Spleen (tissue), 11 donors: ENCODE measurements at regions not wholly inside any gene's neighbourhood (a gene's known extent, or its start where the extent isn't known, plus 50 kb on each side); places are given as distances from the start of the nearest gene placed in this dataset.

Experiments
- DNase-seq: peaks from one replicate; pipeline ENCODE4 v3.0.0-alpha.2; 2020
- H3K27ac ChIP-seq, 8 donors: fragments of 200-600 bp; sonication (generic) in 7 of 8; 1 replicate in 4 of 8; 2 replicates in 4 of 8; pipeline versions ENCODE4 v1.5.0 to v1.8.0; 2016 to 2021; ENCODE audit warnings: inconsistent platforms in 4 of 8, mild to moderate bottlenecking in 4 of 8, moderate library complexity in 1 of 8
- H3K27me3 ChIP-seq, 7 donors: fragments of 200-600 bp; sonication (generic) in 6 of 7; replicated peaks in 1 of 7; 1 replicate in 4 of 7; 2 replicates in 3 of 7; pipeline versions ENCODE4 v1.5.0 to v1.8.0; 2016 to 2021; ENCODE audit warnings: inconsistent platforms in 3 of 7, mild to moderate bottlenecking in 1 of 7
- H3K36me3 ChIP-seq, 6 donors: fragments of 200-600 bp; sonication (generic) in 5 of 6; 1 replicate in 4 of 6; 2 replicates in 2 of 6; pipeline versions ENCODE4 v1.5.0 to v1.8.0; 2016 to 2021; ENCODE audit warnings: inconsistent platforms in 2 of 6
- H3K4me1 ChIP-seq, 6 donors: fragments of 200-600 bp; sonication (generic) in 5 of 6; 1 replicate in 3 of 6; 2 replicates in 3 of 6; pipeline versions ENCODE4 v1.5.0 to v1.8.0; 2016 to 2021; ENCODE audit warnings: inconsistent platforms in 3 of 6
- H3K4me3 ChIP-seq, 8 donors: fragments of 200-600 bp; sonication (generic) in 7 of 8; 1 replicate in 4 of 8; 2 replicates in 4 of 8; pipeline versions ENCODE4 v1.5.0 to v1.8.0; 2016 to 2021; ENCODE audit warnings: inconsistent platforms in 4 of 8, mild to moderate bottlenecking in 4 of 8, moderate library complexity in 2 of 8
- H3K9me3 ChIP-seq, 8 donors: fragments of 200-600 bp; sonication (generic) in 7 of 8; 1 replicate in 4 of 8; 2 replicates in 4 of 8; pipeline versions ENCODE4 v1.5.0 to v1.8.0; 2016 to 2021; ENCODE audit warnings: inconsistent platforms in 4 of 8
- CTCF ChIP-seq, 11 experiments: fragments of 200-600 bp in 7 of 11; fragments of 450-650 bp in 4 of 11; sonication (generic) in 4 of 11; IDR thresholded peaks in 8 of 11; conservative IDR thresholded peaks in 3 of 11; 1 replicate in 7 of 11; 2 replicates in 4 of 11; pipeline versions ENCODE4 v1.4.0 to v1.8.0; 2016 to 2021; ENCODE audit warnings: antibody characterized with exemption in 11 of 11, inconsistent platforms in 4 of 11, mild to moderate bottlenecking in 1 of 11
- POLR2A ChIP-seq, 3 donors: fragments of 450-650 bp; IDR thresholded peaks; one replicate each; pipeline ENCODE4 v1.5.1; 2017; ENCODE audit warnings: antibody characterized with exemption in 3 of 3, mild to moderate bottlenecking in 1 of 3
- POLR2AphosphoS5 ChIP-seq, 3 donors: sonication (generic); formaldehyde crosslinking; IDR thresholded peaks; one replicate each; pipeline ENCODE4 v1.5.1; 2017; ENCODE audit warnings: antibody characterized with exemption in 3 of 3
- WGBS, 5 donors: extraction: QIAGEN DNeasy Blood & Tissue Kit in 3 of 5; methylation state at CpG; one replicate each; pipeline versions ENCODE4 v1.1.5 to v1.1.7; 2013 to 2018; 5-methylcytosine and 5-hydroxymethylcytosine counted together
- intact Hi-C: fragments of 100-400 bp; cut with DNase I; formaldehyde crosslinking; loops from one replicate; pipeline ENCODE4 v1.15.0; 2023; ENCODE audit warnings: low total_unique reads
- donor health status: healthy with polysubstance abuse.
- donor health status: DM: no; HTN: no; CAD: no; lungs with moderate emphysema.
- donor health status: DM: no; HTN: no; CAD: no.
- donor health status: Bipolar disorder and iron deficiency.
- donor health status: healthy.
- donor health status: DM: no; HTN: no; CAD: no.
- donor health status: DM: yes; HTN: yes; CAD: no.

- 77 to 92% (median 92%) methylated on average over 3 of the region's 3 CpGs for WGBS, 5 donors
- DNase-seq, result no peak
- peaks cover 0 to 9% (median 0%) of the 10 kb centered on the region in 8 donors for H3K9me3 ChIP-seq
- peaks cover 0 to 6% (median 0%) of the 10 kb centered on the region in 7 donors for H3K27me3 ChIP-seq
- intact Hi-C loops, result no loop called here
- H3K4me3 ChIP-seq, result no peak overlapping the region
- H3K27ac ChIP-seq, result no peak overlapping the region
- no peaks in the 10 kb centered on the region for H3K4me1 ChIP-seq
- no peaks in the 10 kb centered on the region for H3K36me3 ChIP-seq
- TF ChIP-seq POLR2A (IDR thresholded peaks at IDR 0.05), result no peak
Measured at GRCh38 chr20:22352019-22352418, 232.4 kb downstream of the FOXA2 start.

- Histone ChIP-seq H3K27me3 (peaks cover 0 to 6% (median 0%) of the 10 kb centered on the region in 7 donors), H3K4me1 (peaks cover 0 to 5% (median 0%) of the 10 kb centered on the region in 6 donors), H3K9me3 (peaks cover 0 to 9% (median 0%) of the 10 kb centered on the region in 8 donors), H3K4me3 (no peak overlapping the region), H3K27ac (no peak overlapping the region), H3K36me3 (no peaks in the 10 kb centered on the region)
- DNase-seq, result no peak
- intact Hi-C loops, result no loop called here
- TF ChIP-seq POLR2A (IDR thresholded peaks at IDR 0.05) (no peak), POLR2AphosphoS5 (IDR thresholded peaks at IDR 0.05) (no peak)
- WGBS, 5 donors, result 81 to 95% (median 88%) methylated on average over 4 of the region's 4 CpGs
Measured at GRCh38 chr20:22350624-22351023, 233.7 kb downstream of the FOXA2 start.

DNA sequence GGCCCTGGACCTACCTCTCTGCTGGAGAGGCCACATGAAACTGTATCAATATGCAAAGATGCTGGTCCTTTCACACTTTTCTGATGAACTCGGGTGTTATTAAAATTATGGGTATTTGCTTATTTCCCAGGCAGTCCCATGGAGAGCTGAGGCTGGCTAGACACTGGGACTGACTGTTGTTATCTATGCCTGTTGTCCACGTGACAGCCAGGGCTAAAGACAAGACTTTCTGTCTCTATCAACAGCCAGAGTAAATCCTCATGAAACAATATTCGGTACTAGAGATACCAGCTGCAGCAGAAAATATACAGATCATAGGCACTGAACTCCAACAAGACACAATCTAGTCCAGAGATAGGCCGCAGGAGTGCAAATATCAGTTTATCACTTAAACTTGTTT is 236.4 kb downstream of the FOXA2 start:
- intact Hi-C loops, result no loop called here
- 75 to 88% (median 83%) methylated on average over 4 of the region's 4 CpGs for WGBS, 5 donors

DNA sequence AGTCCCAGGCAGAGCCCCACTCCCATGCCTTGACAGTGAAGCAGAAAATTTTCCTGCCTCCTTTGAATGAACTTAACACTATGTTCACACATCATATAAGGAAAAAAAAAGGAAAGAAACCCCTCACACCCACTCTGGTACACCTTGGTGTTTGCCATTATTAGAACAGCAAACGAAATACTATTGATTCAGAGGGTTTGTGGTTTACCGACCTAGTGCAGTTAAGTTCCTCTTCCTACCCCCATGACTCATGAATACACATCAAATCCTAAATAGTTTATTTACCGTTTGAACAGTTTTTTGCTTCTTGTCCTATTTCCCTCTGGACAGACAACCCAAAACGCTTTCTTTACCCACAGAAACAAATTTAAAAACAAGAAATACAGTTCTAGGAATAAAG is 237.7 kb downstream of the FOXA2 start:
- WGBS, 5 donors, result 17 to 26% (median 20%) methylated on average over 4 of the region's 4 CpGs
- H3K4me3 ChIP-seq, result no peak overlapping the region
- DNase-seq, result no peak
- H3K9me3 ChIP-seq, result no peaks in the 10 kb centered on the region
- H3K27me3 ChIP-seq, result peaks cover 0 to 6% (median 0%) of the 10 kb centered on the region in 7 donors
- H3K4me1 ChIP-seq, result peaks cover 0 to 5% (median 0%) of the 10 kb centered on the region in 6 donors
- no peaks in the 10 kb centered on the region for H3K36me3 ChIP-seq
- no peak for TF ChIP-seq POLR2AphosphoS5 (IDR thresholded peaks at IDR 0.05)
- no peak overlapping the region for H3K27ac ChIP-seq
- intact Hi-C loops, result no loop called here

More for the DNA sequence above, 236.4 kb downstream of the FOXA2 start:
- TF ChIP-seq CTCF (IDR thresholded peaks at IDR 0.05 in 8 of 11, conservative IDR thresholded peaks at IDR 0.05 in 3 of 11) (no peak), POLR2A (IDR thresholded peaks at IDR 0.05) (no peak), POLR2AphosphoS5 (IDR thresholded peaks at IDR 0.05) (no peak)
- no peaks in the 10 kb centered on the region for H3K36me3 ChIP-seq
- no peak for DNase-seq
- H3K4me3 ChIP-seq, result no peak overlapping the region
- H3K4me1 ChIP-seq, result peaks cover 0 to 5% (median 0%) of the 10 kb centered on the region in 6 donors
- peaks cover 0 to 6% (median 0%) of the 10 kb centered on the region in 7 donors for H3K27me3 ChIP-seq
- no peaks in the 10 kb centered on the region for H3K9me3 ChIP-seq
- H3K27ac ChIP-seq, result no peak overlapping the region

GRCh38 chr20:22343612-22344011 is 240.8 kb downstream of the FOXA2 start:
- Histone ChIP-seq H3K27ac (no peak overlapping the region), H3K4me1 (peaks cover 0 to 14% (median 0%) of the 10 kb centered on the region in 6 donors), H3K9me3 (no peaks in the 10 kb centered on the region), H3K4me3 (no peak overlapping the region), H3K27me3 (peaks cover 0 to 9% (median 0%) of the 10 kb centered on the region in 7 donors), H3K36me3 (no peaks in the 10 kb centered on the region)
- 95 to 97% (median 96%) methylated on average over 13 to 29 of the region's 29 CpGs for WGBS, 5 donors
- intact Hi-C loops, result no loop called here
- no peak for TF ChIP-seq POLR2AphosphoS5 (IDR thresholded peaks at IDR 0.05)
- no peak for TF ChIP-seq CTCF (IDR thresholded peaks at IDR 0.05 in 8 of 11, conservative IDR thresholded peaks at IDR 0.05 in 3 of 11)
- no peak for TF ChIP-seq POLR2A (IDR thresholded peaks at IDR 0.05)
- peak; percentile 69 for DNase-seq

- Histone ChIP-seq H3K4me1 (peaks cover 0 to 14% (median 0%) of the 10 kb centered on the region in 6 donors), H3K36me3 (no peaks in the 10 kb centered on the region), H3K9me3 (no peaks in the 10 kb centered on the region), H3K27me3 (peaks cover 0 to 9% (median 0%) of the 10 kb centered on the region in 7 donors), H3K4me3 (no peak overlapping the region), H3K27ac (no peak overlapping the region)
- intact Hi-C loops, result no loop called here
- whole genome bisulfite sequencing, 5 donors, result 70 to 82% (median 76%) methylated on average over 4 of the region's 4 CpGs
- TF ChIP-seq CTCF (IDR thresholded peaks at IDR 0.05 in 8 of 11, conservative IDR thresholded peaks at IDR 0.05 in 3 of 11) (no peak), POLR2A (IDR thresholded peaks at IDR 0.05) (no peak), POLR2AphosphoS5 (IDR thresholded peaks at IDR 0.05) (no peak)
- no peak for DNase-seq
Measured at GRCh38 chr20:22342410-22342809, 242.0 kb downstream of the FOXA2 start.
